Thyroid gland (tissue), 4 donors: ENCODE measurements at regions not wholly inside any gene's neighbourhood (a gene's known extent, or its start where the extent isn't known, plus 50 kb on each side); places are given as distances from the start of the nearest gene placed in this dataset.

Experiments
- CTCF ChIP-seq, 6 experiments: fragments of 200-600 bp in 3 of 6; fragments of 450-650 bp in 3 of 6; sonication (generic) in 3 of 6; IDR thresholded peaks; one replicate each; pipeline ENCODE4 v1.5.1; 2016 to 2019; ENCODE audit warnings: antibody characterized with exemption in 6 of 6, mild to moderate bottlenecking in 2 of 6, inconsistent platforms in 1 of 6, moderate library complexity in 1 of 6
- POLR2A ChIP-seq, 2 donors: fragments of 450-650 bp; IDR thresholded peaks; one replicate each; pipeline ENCODE4 v1.6.1; 2017; ENCODE audit warnings: antibody characterized with exemption in 2 of 2, mild to moderate bottlenecking in 2 of 2, moderate library complexity in 1 of 2

DNA sequence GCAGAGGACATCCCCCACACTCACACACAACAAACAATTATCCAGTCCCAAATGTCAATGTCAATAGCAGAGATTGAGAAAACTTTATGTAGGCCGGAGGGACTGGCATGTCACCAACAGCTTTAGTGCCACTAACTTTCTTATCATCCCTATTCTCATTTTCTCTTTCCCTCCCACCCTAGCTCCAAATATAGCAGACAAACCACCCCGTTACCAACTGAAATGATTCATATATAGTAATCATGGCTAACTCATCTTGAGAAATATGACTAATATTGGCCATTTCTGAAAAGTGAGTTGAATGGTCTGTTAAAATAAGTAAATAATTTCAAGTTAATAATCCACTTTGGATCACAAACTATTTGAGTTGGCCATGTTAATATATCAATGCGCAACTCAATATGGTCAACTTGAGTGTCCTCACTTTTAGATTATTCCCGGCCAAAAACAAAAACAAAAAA lies 242.1 kb upstream of the RND3 start:
- TF ChIP-seq CTCF (IDR thresholded peaks at IDR 0.05) (no peak), POLR2A (IDR thresholded peaks at IDR 0.05) (no peak)
